HUES6 (cell line): ENCODE measurements at regions not wholly inside any gene's neighbourhood (a gene's known extent, or its start where the extent isn't known, plus 50 kb on each side); places are given as distances from the start of the nearest gene placed in this dataset.
"Not testable (repeated sequence)": the region's sequence is repeated elsewhere in the genome, so short reads cannot be mapped to it uniquely, and the experiment has no call there.

Experiments
- H3K27ac ChIP-seq: 2 replicates; pipeline ENCODE4 v1.7.0; 2013; ENCODE audit warnings: low read depth, mild to moderate bottlenecking, low read length, inconsistent platforms
- H3K27me3 ChIP-seq: 2 replicates; pipeline ENCODE4 v1.6.1; 2013; ENCODE audit warnings: low read length; ENCODE audit not compliant: control insufficient read depth, insufficient read depth
- H3K36me3 ChIP-seq: 2 replicates; pipeline ENCODE4 v1.6.1; 2013; ENCODE audit warnings: low read length; ENCODE audit not compliant: control insufficient read depth, insufficient read depth
- H3K4me1 ChIP-seq: 2 replicates; pipeline ENCODE4 v1.6.1; 2013; ENCODE audit warnings: low read length; ENCODE audit not compliant: control insufficient read depth, insufficient read depth
- H3K4me3 ChIP-seq: 2 replicates; pipeline ENCODE4 v1.5.1; 2013; ENCODE audit warnings: low read depth, low read length
- H3K9ac ChIP-seq: one replicate; pipeline ENCODE4 v1.6.1; 2013; ENCODE audit warnings: mild to moderate bottlenecking, low read length
- H3K9me3 ChIP-seq: 2 replicates; pipeline ENCODE4 v1.6.1; 2013; ENCODE audit warnings: low read depth, low read length; ENCODE audit not compliant: control insufficient read depth, insufficient read depth

DNA sequence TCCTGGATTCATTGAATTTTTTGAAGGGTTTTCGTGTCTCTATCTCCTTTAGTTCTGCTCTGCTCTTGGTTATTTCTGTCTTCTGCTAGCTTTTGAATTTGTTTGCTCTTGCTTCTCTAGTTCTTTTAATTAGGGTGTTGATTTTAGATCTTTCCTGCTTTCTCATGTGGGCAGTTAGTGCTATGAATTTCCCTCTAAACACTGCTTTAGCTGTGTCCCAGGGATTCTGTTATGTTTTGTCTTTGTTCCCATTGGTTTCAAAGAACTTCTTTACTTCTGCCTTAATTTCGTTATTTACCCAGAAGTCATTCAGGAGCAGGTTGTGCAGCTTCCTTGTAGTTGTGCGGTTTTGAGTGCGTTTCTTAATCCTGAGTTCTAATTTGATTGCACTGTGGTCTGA, 220.1 kb downstream of the UTRN start:
- not testable (repeated sequence) for H3K4me3 ChIP-seq, H3K9me3 ChIP-seq, H3K4me1 ChIP-seq, H3K27ac ChIP-seq, H3K36me3 ChIP-seq, H3K27me3 ChIP-seq, H3K9ac ChIP-seq

DNA sequence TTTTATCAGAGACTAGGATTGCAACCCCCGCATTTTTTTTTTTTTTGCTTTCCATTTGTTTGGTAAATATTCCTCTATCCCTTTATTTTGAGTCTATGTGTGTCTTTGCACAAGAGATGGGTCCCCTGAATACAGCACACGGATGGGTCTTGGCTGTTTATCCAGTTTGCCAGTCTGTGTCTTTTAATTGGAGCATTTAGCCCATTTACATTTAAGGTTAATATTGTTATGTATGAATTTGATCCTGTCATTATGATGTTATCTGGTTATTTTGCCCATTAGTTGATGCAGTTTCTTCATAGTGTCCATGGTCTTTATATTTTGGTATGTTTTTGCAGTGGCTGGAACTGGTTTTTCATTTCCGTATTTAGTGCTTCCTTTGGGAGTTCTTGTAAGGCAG, 220.9 kb downstream of the UTRN start:
- not testable (repeated sequence) for H3K27ac ChIP-seq, H3K4me3 ChIP-seq, H3K4me1 ChIP-seq, H3K36me3 ChIP-seq, H3K9ac ChIP-seq, H3K9me3 ChIP-seq, H3K27me3 ChIP-seq

DNA sequence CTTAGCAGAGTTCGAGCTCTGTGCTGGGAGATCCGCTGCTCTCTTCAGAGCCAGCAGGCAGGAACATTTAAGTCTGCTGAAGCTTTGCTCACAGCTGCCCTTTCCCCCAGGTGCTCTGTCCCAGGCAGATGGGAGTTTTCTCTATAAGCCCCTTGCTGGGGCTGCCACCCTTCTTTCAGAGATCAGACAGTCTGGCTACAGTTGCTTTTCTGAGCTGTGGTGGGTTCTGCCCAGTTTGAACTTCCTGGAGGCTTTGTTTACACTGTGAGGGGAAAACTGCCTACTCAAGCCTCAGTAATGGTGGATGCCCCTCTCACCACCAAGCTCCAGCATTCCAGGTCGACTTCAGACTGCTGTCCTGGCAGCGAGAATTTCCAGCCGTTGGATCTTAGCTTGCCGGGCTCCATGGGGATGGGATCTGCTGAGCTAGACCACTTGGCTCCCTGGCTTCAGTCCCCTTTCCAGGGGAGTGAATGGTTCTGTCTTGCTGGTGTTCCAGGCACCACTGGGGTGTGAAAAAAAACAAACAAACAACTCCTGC, 222.7 kb downstream of the UTRN start:
- not testable (repeated sequence) for H3K27ac ChIP-seq, H3K36me3 ChIP-seq, H3K4me3 ChIP-seq, H3K9me3 ChIP-seq, H3K4me1 ChIP-seq, H3K9ac ChIP-seq, H3K27me3 ChIP-seq

DNA sequence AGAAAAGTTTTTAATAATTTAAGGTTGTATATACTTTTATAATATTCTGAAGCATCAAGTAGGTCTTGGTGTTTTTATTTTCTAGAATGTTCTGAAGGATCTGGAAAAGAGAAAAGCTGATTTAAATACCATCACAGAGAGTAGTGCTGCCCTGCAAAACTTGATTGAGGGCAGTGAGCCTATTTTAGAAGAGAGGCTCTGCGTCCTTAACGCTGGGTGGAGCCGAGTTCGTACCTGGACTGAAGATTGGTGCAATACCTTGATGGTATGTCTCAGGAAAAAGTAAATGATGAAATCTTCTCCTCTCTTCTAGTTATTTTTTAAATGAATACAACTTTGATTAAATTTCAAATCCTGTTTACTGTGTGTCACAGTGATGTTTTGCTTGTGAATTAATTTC, 225.7 kb downstream of the UTRN start:
- no peaks in the 10 kb centered on the region for H3K27me3 ChIP-seq
- H3K36me3 ChIP-seq = peaks cover 5% of the 10 kb centered on the region; the same call in 1 of the 2 replicates
- peaks cover 6% of the 10 kb centered on the region; the same call in 1 of the 2 replicates for H3K9me3 ChIP-seq

GRCh38 chr6:144515761-144516160, 230.6 kb downstream of the UTRN start:
- Histone ChIP-seq H3K4me1 (no peaks in the 10 kb centered on the region), H3K4me3 (no peak overlapping the region), H3K9me3 (no peaks in the 10 kb centered on the region), H3K27me3 (no peaks in the 10 kb centered on the region), H3K27ac (no peak overlapping the region), H3K36me3 (peaks cover 20% of the 10 kb centered on the region), H3K9ac (no peak overlapping the region)

More for the DNA sequence above, 225.7 kb downstream of the UTRN start:
- Histone ChIP-seq H3K27ac (no peak overlapping the region), H3K4me1 (no peaks in the 10 kb centered on the region), H3K9ac (no peak overlapping the region), H3K4me3 (no peak overlapping the region)

- Histone ChIP-seq H3K27ac (no peak overlapping the region; the same call in 1 of the 2 replicates), H3K9ac (no peak overlapping the region), H3K4me3 (no peak overlapping the region), H3K4me1 (no peaks in the 10 kb centered on the region), H3K36me3 (peaks cover 28% of the 10 kb centered on the region), H3K27me3 (no peaks in the 10 kb centered on the region), H3K9me3 (no peaks in the 10 kb centered on the region)
These were observed 234.3 kb downstream of the UTRN start for GRCh38 chr6:144519426-144519825.

DNA sequence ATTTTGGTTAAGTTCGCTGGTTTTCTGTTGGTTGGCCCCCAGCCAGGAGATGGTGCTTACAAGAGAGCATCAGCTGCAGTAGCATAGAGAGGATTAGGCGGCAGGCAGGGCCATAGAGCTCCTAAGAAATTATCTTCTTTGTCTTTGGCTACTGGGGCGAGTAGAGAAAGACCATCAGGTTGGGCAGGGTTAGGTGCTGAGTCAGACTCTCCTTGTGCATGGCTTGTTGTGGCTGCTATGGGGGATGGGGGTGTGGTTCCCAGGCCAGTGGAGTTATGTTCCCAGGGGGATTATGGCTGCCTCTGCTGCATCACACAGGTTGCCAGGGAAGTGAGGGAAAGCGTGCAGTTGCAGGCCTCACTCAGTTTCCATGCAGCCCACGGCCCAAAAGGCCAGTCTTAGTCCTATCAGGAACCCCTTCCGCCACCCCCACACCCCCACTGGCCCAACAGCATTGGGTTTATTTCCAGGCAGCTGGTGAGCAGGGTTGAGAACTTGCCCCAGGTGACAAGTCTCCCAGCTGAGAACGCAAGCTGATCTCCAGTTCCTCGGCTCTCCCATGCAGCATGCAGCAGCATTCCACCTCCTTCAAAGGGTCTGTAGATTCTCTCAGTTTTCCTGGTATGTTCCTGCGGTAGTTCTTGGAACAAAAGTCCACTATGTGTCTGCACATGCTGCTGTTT, 243.7 kb downstream of the UTRN start:
- Histone ChIP-seq H3K27me3 (no peaks in the 10 kb centered on the region), H3K4me1 (peaks cover 11% of the 10 kb centered on the region), H3K27ac (no peak overlapping the region), H3K9ac (no peak overlapping the region), H3K4me3 (no peak overlapping the region), H3K36me3 (peaks cover 5% of the 10 kb centered on the region), H3K9me3 (no peaks in the 10 kb centered on the region)

GRCh38 chr6:144530118-144530517, 245.0 kb downstream of the UTRN start:
- Histone ChIP-seq H3K27me3 (no peaks in the 10 kb centered on the region), H3K9me3 (no peaks in the 10 kb centered on the region), H3K9ac (no peak overlapping the region), H3K27ac (no peak overlapping the region), H3K36me3 (peaks cover 3% of the 10 kb centered on the region; the same call in 1 of the 2 replicates), H3K4me3 (no peak overlapping the region), H3K4me1 (peaks cover 11% of the 10 kb centered on the region)

DNA sequence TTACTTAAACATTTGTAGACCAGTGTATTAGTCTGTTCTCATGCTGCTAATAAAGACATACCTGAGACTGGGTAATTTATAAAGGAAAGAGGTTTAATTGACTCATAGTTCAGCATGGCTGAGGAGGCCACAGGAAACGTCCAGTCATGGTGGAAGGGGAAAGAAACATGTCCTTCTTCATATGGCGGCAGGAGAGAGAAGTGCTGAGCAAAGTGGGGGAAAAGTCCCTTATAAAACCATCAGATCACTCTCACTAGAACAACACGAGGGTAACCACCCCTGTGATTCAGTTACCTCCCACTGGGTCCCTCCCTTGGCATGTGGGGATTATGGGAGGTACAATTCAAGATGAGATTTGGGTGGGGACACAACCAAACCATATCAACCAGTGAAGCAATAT, 247.1 kb downstream of the UTRN start:
- not testable (repeated sequence) for H3K9ac ChIP-seq, H3K27ac ChIP-seq

GRCh38 chr6:144534180-144534579, 249.0 kb downstream of the UTRN start:
- H3K27ac ChIP-seq = no peak overlapping the region
- no peaks in the 10 kb centered on the region for H3K9me3 ChIP-seq
- no peaks in the 10 kb centered on the region for H3K27me3 ChIP-seq
- H3K9ac ChIP-seq = no peak overlapping the region
- H3K4me1 ChIP-seq = peaks cover under 1% of the 10 kb centered on the region; the same call in 1 of the 2 replicates
- peaks cover 5% of the 10 kb centered on the region for H3K36me3 ChIP-seq
- H3K4me3 ChIP-seq = no peak overlapping the region

More for the DNA sequence above, 247.1 kb downstream of the UTRN start:
- H3K4me3 ChIP-seq, H3K9me3 ChIP-seq, H3K36me3 ChIP-seq, H3K27me3 ChIP-seq: not testable (repeated sequence)
- peaks cover 11% of the 10 kb centered on the region for H3K4me1 ChIP-seq

DNA sequence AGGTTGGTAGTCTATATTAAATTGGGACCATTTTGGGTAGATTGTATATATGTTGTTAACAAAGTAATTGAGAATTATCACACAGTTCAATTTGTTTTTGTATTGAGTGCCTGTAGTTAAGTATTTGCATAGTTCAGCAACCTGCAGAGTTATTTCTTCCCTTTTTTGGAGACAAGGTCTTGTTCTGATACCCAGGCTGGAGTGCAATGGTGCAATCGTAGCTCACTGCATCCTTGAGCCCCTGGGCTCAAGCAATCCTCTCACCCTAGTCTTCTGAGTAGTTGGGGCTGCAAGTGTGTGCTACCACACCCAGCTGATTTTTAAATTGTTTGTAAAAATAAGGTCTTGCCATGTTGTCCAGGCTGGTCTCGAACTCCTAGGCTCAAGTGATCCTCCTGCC, 250.5 kb downstream of the UTRN start:
- Histone ChIP-seq H3K9ac (no peak overlapping the region), H3K36me3 (peaks cover 8% of the 10 kb centered on the region), H3K27me3 (no peaks in the 10 kb centered on the region)

More for the DNA sequence above, 250.5 kb downstream of the UTRN start:
- Histone ChIP-seq H3K9me3 (no peaks in the 10 kb centered on the region), H3K4me1 (no peaks in the 10 kb centered on the region), H3K4me3 (no peak overlapping the region), H3K27ac (no peak overlapping the region)
